Naive thymus-derived CD4-positive, alpha-beta T cell (primary cell): ENCODE measurements at regions not wholly inside any gene's neighbourhood (a gene's known extent, or its start where the extent isn't known, plus 50 kb on each side); places are given as distances from the start of the nearest gene placed in this dataset.

ENCODE experiments used
- ATAC-seq: fragments of 150-1000 bp; cut with Tn5 transposase; 2 replicates; pipeline ENCODE4 v1.10.0; 2021; ENCODE audit warnings: mild to moderate bottlenecking, moderate library complexity
- CTCF ChIA-PET: fragments of 350-600 bp; sonication (Branson Sonifier 250); formaldehyde crosslinking; loops from one replicate; lab custom pipeline; 2021; ENCODE audit warnings: antibody characterized with exemption; lab: Charles Lee
- POLR2A ChIA-PET: fragments of 350-600 bp; sonication (Branson Sonifier 250); formaldehyde crosslinking; loops from one replicate; lab custom pipeline; 2021; ENCODE audit warnings: antibody characterized with exemption, inconsistent platforms; lab: Charles Lee
- DNase-seq, 9 donors: peaks; one replicate each; pipeline versions ENCODE4 v3.0.0 to v3.0.0-alpha.2; 2020 to 2022; ENCODE audit warnings: mixed read lengths in 1 of 9
- H3K27ac ChIP-seq: one replicate; pipeline ENCODE4 v1.7.0; 2013; ENCODE audit warnings: mild to moderate bottlenecking, low read depth, low read length, moderate library complexity
- H3K27me3 ChIP-seq, 2 donors: one replicate each; pipeline ENCODE4 v1.7.0; 2013; ENCODE audit warnings: low read length in 2 of 2, mild to moderate bottlenecking in 2 of 2, moderate library complexity in 2 of 2; ENCODE audit not compliant: control insufficient read depth in 2 of 2, insufficient read depth in 2 of 2
- H3K36me3 ChIP-seq, 3 experiments: 1 replicate in 2 of 3; 2 replicates in 1 of 3; pipeline ENCODE4 v1.7.0; 2013; ENCODE audit warnings: low read length in 3 of 3, mild to moderate bottlenecking in 3 of 3, moderate library complexity in 1 of 3; ENCODE audit not compliant: insufficient read depth in 3 of 3, control insufficient read depth in 2 of 3
- H3K4me1 ChIP-seq, 2 donors: one replicate each; pipeline ENCODE4 v1.7.0; 2013; ENCODE audit warnings: low read length in 2 of 2, mild to moderate bottlenecking in 2 of 2, moderate library complexity in 1 of 2; ENCODE audit not compliant: control insufficient read depth in 2 of 2, insufficient read depth in 2 of 2
- H3K4me3 ChIP-seq: 2 replicates; pipeline ENCODE4 v1.7.0; 2013; ENCODE audit warnings: mild to moderate bottlenecking, low read length
- H3K9me3 ChIP-seq, 3 experiments: 1 replicate in 2 of 3; 2 replicates in 1 of 3; pipeline ENCODE4 v1.7.0; 2013; ENCODE audit warnings: low read length in 3 of 3; ENCODE audit not compliant: control insufficient read depth in 2 of 3
- H3K27ac Mint-ChIP-seq, 9 donors: one replicate each; pipeline ENCODE4 v1.8.0; 2020 to 2022; ENCODE audit warnings: mixed read lengths in 9 of 9, mild to moderate bottlenecking in 8 of 9, moderate library complexity in 5 of 9, inconsistent platforms in 2 of 9
- H3K27me3 Mint-ChIP-seq, 5 donors: one replicate each; pipeline ENCODE4 v1.8.0; 2021 to 2022; ENCODE audit warnings: mixed read lengths in 5 of 5, mild to moderate bottlenecking in 1 of 5
- H3K36me3 Mint-ChIP-seq, 5 donors: one replicate each; pipeline ENCODE4 v1.8.0; 2020 to 2022; ENCODE audit warnings: mixed read lengths in 5 of 5, mild to moderate bottlenecking in 3 of 5, inconsistent platforms in 1 of 5
- H3K4me1 Mint-ChIP-seq, 7 donors: one replicate each; pipeline ENCODE4 v1.8.0; 2020 to 2022; ENCODE audit warnings: mixed read lengths in 7 of 7, mild to moderate bottlenecking in 3 of 7, inconsistent platforms in 1 of 7
- H3K4me3 Mint-ChIP-seq, 10 donors: one replicate each; pipeline ENCODE4 v1.8.0; 2020 to 2022; ENCODE audit warnings: mild to moderate bottlenecking in 10 of 10, mixed read lengths in 10 of 10, moderate library complexity in 6 of 10, inconsistent platforms in 2 of 10
- H3K9me3 Mint-ChIP-seq, 11 donors: one replicate each; pipeline ENCODE4 v1.8.0; 2020 to 2022; ENCODE audit warnings: mixed read lengths in 11 of 11, mild to moderate bottlenecking in 4 of 11, inconsistent platforms in 1 of 11, moderate library complexity in 1 of 11
- intact Hi-C, 2 donors: fragments of 100-400 bp; cut with micrococcal nuclease; formaldehyde crosslinking; loops; one replicate each; pipeline ENCODE4 v1.15.1; 2023

DNA sequence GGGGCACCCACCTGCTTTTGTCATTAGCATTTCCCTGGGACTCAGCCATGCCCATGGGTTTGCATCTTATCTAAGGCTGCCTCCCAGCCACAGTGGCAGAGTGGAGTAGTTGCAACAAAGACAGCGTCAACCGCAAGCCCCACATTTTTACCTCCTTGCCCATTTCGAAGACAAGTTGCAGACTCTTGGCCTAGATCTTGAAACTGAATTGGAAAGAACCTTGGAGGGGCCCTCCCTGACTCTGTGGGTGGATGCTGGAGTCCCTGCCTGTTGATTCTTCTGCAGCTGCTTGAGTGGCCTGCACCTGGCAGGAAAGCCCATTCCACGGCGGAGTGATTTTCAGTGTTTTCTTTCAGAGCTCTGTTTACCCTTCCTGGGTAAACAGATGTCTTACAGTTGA, 309.0 kb downstream of the VRK1 start:
- H3K4me1 Mint-ChIP-seq: peaks cover 0 to 7% (median 0%) of the 10 kb centered on the region in 7 donors
- Histone ChIP-seq H3K36me3 (no peaks in the 10 kb centered on the region), H3K4me1 (peaks cover 0 to 3% of the 10 kb centered on the region in 2 donors), H3K9me3 (peaks cover 0 to 6% (median 0%) of the 10 kb centered on the region in 3 experiments), H3K27ac (no peak overlapping the region), H3K4me3 (no peak overlapping the region), H3K27me3 (no peaks in the 10 kb centered on the region)
- ChIA-PET CTCF (no interaction called here), POLR2A (no interaction called here)
- no peak for ATAC-seq
- intact Hi-C loops: no loop called here
- no peak overlapping the region for H3K4me3 Mint-ChIP-seq
- peaks cover 0 to 13% (median 5%) of the 10 kb centered on the region in 5 donors for H3K36me3 Mint-ChIP-seq
- peaks cover 0 to 12% (median 0%) of the 10 kb centered on the region in 5 donors for H3K27me3 Mint-ChIP-seq
- peak overlapping the region in 1 of 9 donors; percentile 18 for H3K27ac Mint-ChIP-seq
- DNase-seq: peak in 1 of 9 donors; percentile 27
- H3K9me3 Mint-ChIP-seq: peaks cover 0 to 27% (median 9%) of the 10 kb centered on the region in 11 donors

GRCh38 chr14:97106609-97107008, 309.4 kb downstream of the VRK1 start:
- Mint-ChIP-seq H3K4me3 (no peak overlapping the region), H3K27ac (no peak overlapping the region), H3K27me3 (peaks cover 0 to 12% (median 0%) of the 10 kb centered on the region in 5 donors), H3K36me3 (peaks cover 0 to 13% (median 5%) of the 10 kb centered on the region in 5 donors), H3K9me3 (peaks cover 0 to 27% (median 9%) of the 10 kb centered on the region in 11 donors), H3K4me1 (peaks cover 0 to 7% (median 0%) of the 10 kb centered on the region in 7 donors)
- no peak for DNase-seq
- POLR2A ChIA-PET: no interaction called here
- intact Hi-C loops: no loop called here
- H3K27ac ChIP-seq: no peak overlapping the region
- CTCF ChIA-PET: no interaction called here
- ATAC-seq: no peak
- no peaks in the 10 kb centered on the region for H3K27me3 ChIP-seq
- H3K4me3 ChIP-seq: no peak overlapping the region
- H3K4me1 ChIP-seq: peaks cover 0 to 3% of the 10 kb centered on the region in 2 donors
- H3K9me3 ChIP-seq: peaks cover 0 to 6% (median 0%) of the 10 kb centered on the region in 3 experiments
- no peaks in the 10 kb centered on the region for H3K36me3 ChIP-seq

DNA sequence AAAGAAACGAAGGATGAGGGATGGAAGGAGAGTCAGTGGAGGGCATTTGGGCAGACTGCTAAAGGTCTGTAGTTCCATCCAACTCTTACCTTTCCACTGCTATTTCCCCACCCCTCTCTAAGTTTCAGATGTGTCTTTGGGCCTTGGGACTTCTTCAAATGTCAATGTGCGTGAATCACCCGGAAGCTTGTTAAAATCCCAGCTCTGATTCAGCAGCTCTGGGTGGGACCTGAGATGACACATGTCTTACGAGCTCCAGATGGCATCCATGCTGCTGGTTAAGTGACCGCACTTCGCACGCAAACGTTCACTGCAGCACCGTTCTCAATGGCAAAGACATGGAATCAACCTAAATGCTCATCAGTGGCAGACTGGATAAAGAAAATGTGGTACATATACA, 309.9 kb downstream of the VRK1 start:
- ChIA-PET CTCF (no interaction called here), POLR2A (no interaction called here)
- Mint-ChIP-seq H3K9me3 (peaks cover 0 to 27% (median 9%) of the 10 kb centered on the region in 11 donors), H3K4me1 (peaks cover 0 to 7% (median 0%) of the 10 kb centered on the region in 7 donors), H3K27me3 (peaks cover 0 to 12% (median 0%) of the 10 kb centered on the region in 5 donors), H3K4me3 (no peak overlapping the region), H3K27ac (peak overlapping the region in 1 of 9 donors; percentile 39), H3K36me3 (peaks cover 0 to 13% (median 5%) of the 10 kb centered on the region in 5 donors)
- Histone ChIP-seq H3K9me3 (peaks cover 0 to 6% (median 0%) of the 10 kb centered on the region in 3 experiments), H3K36me3 (no peaks in the 10 kb centered on the region), H3K4me1 (peaks cover 0 to 3% of the 10 kb centered on the region in 2 donors), H3K27ac (no peak overlapping the region), H3K4me3 (no peak overlapping the region), H3K27me3 (no peaks in the 10 kb centered on the region)
- intact Hi-C loops: no loop called here
- no peak for DNase-seq
- ATAC-seq: no peak

GRCh38 chr14:97107760-97108159, 310.6 kb downstream of the VRK1 start:
- peaks cover 0 to 13% (median 5%) of the 10 kb centered on the region in 5 donors for H3K36me3 Mint-ChIP-seq
- H3K9me3 Mint-ChIP-seq: peaks cover 0 to 27% (median 9%) of the 10 kb centered on the region in 11 donors
- CTCF ChIA-PET: no interaction called here

DNA sequence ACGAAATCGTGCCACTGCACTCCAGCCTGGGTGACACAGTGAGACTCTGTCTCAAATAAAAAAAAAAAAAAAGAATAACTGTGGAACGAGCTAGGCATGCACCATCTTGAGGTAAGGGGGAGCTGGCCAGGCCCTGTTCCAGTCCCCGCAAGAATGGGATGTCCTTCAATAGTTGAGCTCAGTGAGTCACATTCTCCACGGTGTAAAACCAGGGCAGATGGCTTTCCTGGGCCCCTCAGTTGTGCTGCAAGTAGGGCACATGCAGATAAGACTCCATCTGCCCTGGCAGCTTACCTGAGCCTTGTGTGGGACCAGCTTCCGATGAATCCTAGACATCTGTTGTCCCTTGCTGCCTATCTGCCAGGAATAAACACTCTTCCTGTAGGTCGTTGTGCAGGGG, 312.1 kb downstream of the VRK1 start:
- Histone ChIP-seq H3K27ac (no peak overlapping the region), H3K4me3 (no peak overlapping the region), H3K27me3 (no peaks in the 10 kb centered on the region), H3K36me3 (no peaks in the 10 kb centered on the region), H3K4me1 (peaks cover 0 to 3% of the 10 kb centered on the region in 2 donors), H3K9me3 (peaks cover 0 to 6% (median 0%) of the 10 kb centered on the region in 3 experiments)
- Mint-ChIP-seq H3K4me1 (peaks cover 0 to 7% (median 0%) of the 10 kb centered on the region in 7 donors), H3K9me3 (peaks cover 0 to 27% (median 9%) of the 10 kb centered on the region in 11 donors), H3K27ac (no peak overlapping the region), H3K36me3 (peaks cover 0 to 13% (median 5%) of the 10 kb centered on the region in 5 donors), H3K27me3 (peaks cover 0 to 12% (median 6%) of the 10 kb centered on the region in 5 donors), H3K4me3 (no peak overlapping the region)
- intact Hi-C loops: no loop called here
- DNase-seq: no peak
- no peak for ATAC-seq
- POLR2A ChIA-PET: interaction anchor here (1.0 kb wide), 1 partner anchor 10 kb away, joined by 3 read pairs; no protein-coding TSS in a partner anchor
- CTCF ChIA-PET: no interaction called here

More at GRCh38 chr14:97107760-97108159, 310.6 kb downstream of the VRK1 start:
- Histone ChIP-seq H3K9me3 (peaks cover 0 to 6% (median 0%) of the 10 kb centered on the region in 3 experiments), H3K36me3 (no peaks in the 10 kb centered on the region), H3K4me1 (peaks cover 0 to 3% of the 10 kb centered on the region in 2 donors), H3K27me3 (no peaks in the 10 kb centered on the region), H3K27ac (no peak overlapping the region), H3K4me3 (no peak overlapping the region)
- Mint-ChIP-seq H3K27me3 (peaks cover 0 to 12% (median 0%) of the 10 kb centered on the region in 5 donors), H3K4me3 (no peak overlapping the region), H3K27ac (peak overlapping the region in 1 of 9 donors; percentile 39), H3K4me1 (peaks cover 0 to 7% (median 0%) of the 10 kb centered on the region in 7 donors)
- DNase-seq (no peak), ATAC-seq (no peak)
- POLR2A ChIA-PET: no interaction called here
- intact Hi-C loops: no loop called here

DNA sequence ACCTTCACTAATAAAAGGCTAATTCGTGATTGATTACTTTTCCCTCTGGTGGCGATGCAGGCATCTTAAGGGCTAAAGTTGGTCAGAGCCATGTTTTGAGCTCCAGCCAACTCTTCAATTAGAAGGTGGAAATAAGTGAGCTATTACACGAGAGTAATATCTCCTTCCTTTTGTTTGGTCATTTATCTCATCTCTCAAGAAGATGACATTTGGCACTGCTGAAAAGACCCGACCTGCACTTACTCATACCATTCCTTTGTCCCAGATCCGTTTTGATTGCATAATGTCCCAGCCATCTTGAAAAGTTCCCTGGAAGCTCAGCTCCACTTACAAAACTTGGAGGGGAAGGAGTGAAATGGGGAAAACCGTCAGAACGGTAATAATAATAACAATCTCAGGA, 316.2 kb downstream of the VRK1 start:
- POLR2A ChIA-PET: interaction anchor here (0.6 kb wide), 1 partner anchor 142 kb away, joined by 4 read pairs; no protein-coding TSS in a partner anchor

More for the DNA sequence above, 316.2 kb downstream of the VRK1 start:
- no peak overlapping the region for H3K27ac ChIP-seq
- peaks cover 0 to 7% of the 10 kb centered on the region in 2 donors for H3K4me1 ChIP-seq
- Mint-ChIP-seq H3K27ac (no peak overlapping the region), H3K4me1 (peaks cover 0 to 14% (median 8%) of the 10 kb centered on the region in 7 donors), H3K27me3 (peaks cover 0 to 8% (median 0%) of the 10 kb centered on the region in 5 donors), H3K9me3 (peaks cover 0 to 20% (median 6%) of the 10 kb centered on the region in 11 donors), H3K4me3 (no peak overlapping the region), H3K36me3 (peaks cover 0 to 9% (median 4%) of the 10 kb centered on the region in 5 donors)
- H3K4me3 ChIP-seq: no peak overlapping the region
- intact Hi-C loops: no loop called here
- ATAC-seq (no peak), DNase-seq (no peak)
- H3K36me3 ChIP-seq: no peaks in the 10 kb centered on the region
- peaks cover 0 to 6% (median 0%) of the 10 kb centered on the region in 3 experiments for H3K9me3 ChIP-seq
- H3K27me3 ChIP-seq: no peaks in the 10 kb centered on the region
- CTCF ChIA-PET: interaction anchor here (0.8 kb wide), 1 partner anchor 142 kb away, joined by 3 read pairs; no protein-coding TSS in a partner anchor
